SK-N-SH treated with all-trans-retinoic acid at 6 μM for 48 hours (cell line): ENCODE measurements at regions not wholly inside any gene's neighbourhood (a gene's known extent, or its start where the extent isn't known, plus 50 kb on each side); places are given as distances from the start of the nearest gene placed in this dataset.

Experiments used
- ARNTL ChIP-seq: fragments of 450-650 bp; formaldehyde crosslinking; IDR thresholded peaks from 2 replicates; pipeline ENCODE4 v1.5.0; 2020; ENCODE audit warnings: low read depth, mild to moderate bottlenecking, moderate library complexity, borderline replicate concordance
- BACH2 ChIP-seq: fragments of 250-450 bp; sonication (Bioruptor Pico); IDR thresholded peaks from 2 replicates; pipeline ENCODE4 v1.9.0; 2021; ENCODE audit warnings: mild to moderate bottlenecking, borderline replicate concordance
- CREB5 ChIP-seq: fragments of 250-450 bp; sonication (Bioruptor Pico); IDR thresholded peaks from 2 replicates; pipeline ENCODE4 v1.5.1; 2020; ENCODE audit warnings: low read depth, mild to moderate bottlenecking, moderate library complexity
- CSRNP3 ChIP-seq: fragments of 250-450 bp; sonication (Bioruptor Pico); IDR thresholded peaks from 2 replicates; pipeline ENCODE4 v1.5.1; 2021; ENCODE audit warnings: mild to moderate bottlenecking, moderate library complexity
- PATZ1 ChIP-seq: fragments of 250-450 bp; sonication (Bioruptor Pico); IDR thresholded peaks from 2 replicates; pipeline ENCODE4 v1.8.0; 2020; ENCODE audit warnings: mild to moderate bottlenecking, moderate library complexity, borderline replicate concordance
- POU6F1 ChIP-seq: fragments of 250-450 bp; sonication (Bioruptor Pico); IDR thresholded peaks from 2 replicates; pipeline ENCODE4 v1.8.0; 2021; ENCODE audit warnings: low read depth, mild to moderate bottlenecking, moderate library complexity, borderline replicate concordance
- RARB ChIP-seq: fragments of 250-450 bp; sonication (Bioruptor Pico); IDR thresholded peaks from 2 replicates; pipeline ENCODE4 v1.8.0; 2021; ENCODE audit warnings: mild to moderate bottlenecking, moderate library complexity
- SNAI2 ChIP-seq: fragments of 250-450 bp; sonication (Bioruptor Pico); IDR thresholded peaks from 2 replicates; pipeline ENCODE4 v1.5.0; 2020; ENCODE audit warnings: mild to moderate bottlenecking, moderate library complexity
- TSHZ2 ChIP-seq: fragments of 250-450 bp; sonication (Bioruptor Pico); IDR thresholded peaks from 2 replicates; pipeline ENCODE4 v1.5.0; 2020; ENCODE audit warnings: mild to moderate bottlenecking, moderate library complexity
- ZC3H10 ChIP-seq: fragments of 250-450 bp; sonication (Bioruptor Pico); IDR thresholded peaks from 2 replicates; pipeline ENCODE4 v1.5.1; 2021; ENCODE audit warnings: mild to moderate bottlenecking, moderate library complexity
- ZFP30 ChIP-seq: fragments of 450-650 bp; formaldehyde crosslinking; IDR thresholded peaks from 2 replicates; pipeline ENCODE4 v1.5.0; 2022; ENCODE audit warnings: mild to moderate bottlenecking, moderate library complexity
- ZNF565 ChIP-seq: fragments of 450-650 bp; formaldehyde crosslinking; conservative IDR thresholded peaks from 2 replicates; pipeline ENCODE4 v1.5.0; 2020; ENCODE audit warnings: low read depth, mild to moderate bottlenecking, moderate library complexity

- TF ChIP-seq PATZ1 (CRISPR knock-in tag) (no peak), RARB (no peak), CSRNP3 (CRISPR knock-in tag) (no peak), TSHZ2 (no peak), CREB5 (CRISPR knock-in tag) (no peak), ARNTL (CRISPR knock-in tag) (no peak), ZNF565 (no peak), BACH2 (CRISPR knock-in tag) (no peak), SNAI2 (no peak), ZC3H10 (CRISPR knock-in tag) (no peak), ZFP30 (no peak), POU6F1 (CRISPR knock-in tag) (no peak)
Measured at GRCh38 chr12:46475972-46476645, 103.5 kb upstream of the SLC38A2 start.
